WERI-Rb-1 (cell line): ENCODE measurements at regions not wholly inside any gene's neighbourhood (a gene's known extent, or its start where the extent isn't known, plus 50 kb on each side); places are given as distances from the start of the nearest gene placed in this dataset.

Experiments
- DNase-seq: peaks from one replicate; pipeline ENCODE4 v3.0.0-alpha.2; 2020
- H3K27ac ChIP-seq: fragments of 250-450 bp; sonication (Bioruptor Pico); 2 replicates; pipeline ENCODE4 v1.5.1; 2020; ENCODE audit warnings: mild to moderate bottlenecking, moderate library complexity
- H3K27me3 ChIP-seq: fragments of 250-450 bp; sonication (Bioruptor Pico); 2 replicates; pipeline ENCODE4 v1.5.1; 2021; ENCODE audit warnings: mild to moderate bottlenecking, low read depth, moderate library complexity; ENCODE audit not compliant: insufficient read depth, severe bottlenecking
- H3K36me3 ChIP-seq: fragments of 250-450 bp; sonication (Bioruptor Pico); 2 replicates; pipeline ENCODE4 v1.5.1; 2020; ENCODE audit warnings: mild to moderate bottlenecking, moderate library complexity
- H3K4me3 ChIP-seq: 2 replicates; pipeline ENCODE4 v1.5.1; 2011; ENCODE audit warnings: low read depth, mild to moderate bottlenecking, control low read depth, low read length
- H3K9me3 ChIP-seq: fragments of 250-450 bp; sonication (Bioruptor Pico); 2 replicates; pipeline ENCODE4 v1.5.1; 2021; ENCODE audit warnings: mild to moderate bottlenecking, moderate library complexity; ENCODE audit not compliant: severe bottlenecking
- TF ChIP-seq, protein P1 (sequence below): IDR thresholded peaks from 2 replicates; pipeline ENCODE4 v1.5.1; 2011; ENCODE audit warnings: low read depth, mild to moderate bottlenecking, control low read depth, inconsistent platforms, low read length

DNA sequence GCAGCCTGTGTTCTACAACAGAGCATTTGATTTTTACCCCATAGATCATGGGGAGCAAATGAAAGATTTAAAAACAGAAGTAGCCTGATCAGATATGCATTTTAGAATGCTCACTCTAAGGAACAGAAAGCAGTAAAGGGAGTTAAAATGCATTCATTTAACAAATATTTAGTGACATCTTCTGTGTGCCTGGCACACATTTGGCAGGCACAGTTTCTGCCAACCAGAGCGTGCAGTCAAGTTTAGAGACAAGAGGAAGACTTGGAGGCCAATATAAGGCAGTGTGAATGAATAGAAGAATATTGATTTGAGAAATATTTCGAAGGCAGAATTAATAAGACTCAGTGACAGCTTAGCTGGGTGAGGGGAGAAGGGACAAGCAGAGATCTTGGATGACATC, 210.1 kb downstream of the KDR start:
- H3K27ac ChIP-seq, result no peak overlapping the region
- no peak for DNase-seq

DNA sequence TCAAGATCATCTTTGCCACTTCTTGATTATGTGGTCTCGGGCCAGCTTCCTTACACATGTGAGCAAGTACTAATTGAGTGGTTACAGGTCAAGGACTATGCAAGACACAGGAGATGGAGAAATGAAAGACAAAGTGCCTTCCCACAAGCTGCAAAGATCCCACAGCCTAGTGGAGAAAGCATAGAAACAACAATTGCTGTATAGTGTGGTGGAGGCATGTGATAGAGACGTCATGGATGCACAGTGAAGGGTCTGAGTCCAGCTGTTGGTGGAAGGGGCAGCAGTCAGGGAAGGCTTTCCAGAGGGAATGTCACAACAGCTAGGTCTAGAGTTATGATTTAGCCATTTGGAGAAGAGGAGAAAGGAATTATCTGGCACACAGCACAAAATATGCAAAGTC, 210.6 kb downstream of the KDR start:
- DNase-seq, result no peak
- no peaks in the 10 kb centered on the region for H3K36me3 ChIP-seq
- H3K4me3 ChIP-seq, result no peak overlapping the region
- peaks cover 17% of the 10 kb centered on the region for H3K27me3 ChIP-seq
- H3K27ac ChIP-seq, result no peak overlapping the region
- H3K9me3 ChIP-seq, result no peaks in the 10 kb centered on the region
- TF ChIP-seq, protein P1, sequence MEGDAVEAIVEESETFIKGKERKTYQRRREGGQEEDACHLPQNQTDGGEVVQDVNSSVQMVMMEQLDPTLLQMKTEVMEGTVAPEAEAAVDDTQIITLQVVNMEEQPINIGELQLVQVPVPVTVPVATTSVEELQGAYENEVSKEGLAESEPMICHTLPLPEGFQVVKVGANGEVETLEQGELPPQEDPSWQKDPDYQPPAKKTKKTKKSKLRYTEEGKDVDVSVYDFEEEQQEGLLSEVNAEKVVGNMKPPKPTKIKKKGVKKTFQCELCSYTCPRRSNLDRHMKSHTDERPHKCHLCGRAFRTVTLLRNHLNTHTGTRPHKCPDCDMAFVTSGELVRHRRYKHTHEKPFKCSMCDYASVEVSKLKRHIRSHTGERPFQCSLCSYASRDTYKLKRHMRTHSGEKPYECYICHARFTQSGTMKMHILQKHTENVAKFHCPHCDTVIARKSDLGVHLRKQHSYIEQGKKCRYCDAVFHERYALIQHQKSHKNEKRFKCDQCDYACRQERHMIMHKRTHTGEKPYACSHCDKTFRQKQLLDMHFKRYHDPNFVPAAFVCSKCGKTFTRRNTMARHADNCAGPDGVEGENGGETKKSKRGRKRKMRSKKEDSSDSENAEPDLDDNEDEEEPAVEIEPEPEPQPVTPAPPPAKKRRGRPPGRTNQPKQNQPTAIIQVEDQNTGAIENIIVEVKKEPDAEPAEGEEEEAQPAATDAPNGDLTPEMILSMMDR, result no peak

More for the DNA sequence above, 210.1 kb downstream of the KDR start:
- Histone ChIP-seq H3K36me3 (no peaks in the 10 kb centered on the region), H3K4me3 (no peak overlapping the region), H3K27me3 (peaks cover 17% of the 10 kb centered on the region), H3K9me3 (no peaks in the 10 kb centered on the region)
- TF ChIP-seq, protein P1, result no peak

DNA sequence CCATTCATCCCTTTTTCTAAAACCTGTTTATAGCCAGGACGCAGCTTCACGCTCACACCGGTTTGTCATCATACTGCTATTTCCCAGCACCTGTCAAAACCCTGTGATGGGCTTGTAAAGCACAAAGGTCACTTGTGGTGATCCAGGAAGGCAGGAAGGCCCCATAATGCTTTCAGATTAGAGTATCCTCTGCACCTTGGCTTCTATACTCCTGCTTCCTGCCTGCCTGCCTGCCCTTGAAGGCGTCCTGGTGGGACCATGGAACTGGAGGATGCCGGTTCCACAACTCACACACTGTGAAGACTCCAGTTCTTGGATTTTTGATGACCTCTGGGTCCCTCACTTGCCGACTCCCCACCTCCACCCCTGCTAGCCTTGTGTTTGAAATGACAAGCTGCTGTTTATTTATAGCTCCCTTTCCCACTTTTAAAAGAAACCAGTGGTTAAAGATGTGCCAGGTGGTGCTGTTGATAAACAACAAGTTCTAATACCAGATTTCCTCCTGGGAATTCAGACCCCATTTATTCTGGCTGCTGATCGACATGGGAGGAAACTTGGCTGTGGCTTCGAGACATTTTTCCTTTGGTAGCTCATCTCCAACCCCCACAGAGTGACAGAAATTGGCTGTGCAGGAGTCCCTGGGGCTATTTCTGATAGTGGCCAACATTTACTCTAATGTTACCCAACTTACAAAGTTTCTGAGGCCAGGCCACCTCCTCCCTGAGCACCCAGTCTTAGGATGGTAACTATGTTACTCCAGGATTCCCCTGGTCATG, 211.5 kb downstream of the KDR start:
- H3K27ac ChIP-seq, result no peak overlapping the region
- peaks cover 21% of the 10 kb centered on the region for H3K27me3 ChIP-seq
- H3K4me3 ChIP-seq, result no peak overlapping the region
- DNase-seq, result no peak
- TF ChIP-seq, protein P1, result no peak
- no peaks in the 10 kb centered on the region for H3K36me3 ChIP-seq
- H3K9me3 ChIP-seq, result no peaks in the 10 kb centered on the region

DNA sequence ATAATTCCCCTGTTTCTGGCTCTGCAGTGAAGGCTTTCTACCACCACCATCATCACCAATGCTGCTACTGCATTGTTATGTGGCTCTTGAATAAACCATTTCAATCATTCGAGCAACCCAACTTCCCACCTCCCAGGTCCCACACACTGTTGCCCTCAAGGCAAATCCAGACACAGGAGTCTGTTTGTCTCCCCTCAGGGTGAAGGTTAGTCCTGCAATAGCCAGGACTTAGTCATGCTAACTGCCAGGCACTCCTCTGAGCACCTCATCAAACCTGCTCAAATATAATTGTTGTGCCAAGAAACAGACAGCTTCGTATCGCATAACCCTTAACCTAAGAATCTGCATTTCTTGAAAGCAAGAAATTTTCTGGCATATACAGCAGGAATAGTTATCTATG, 213.2 kb downstream of the KDR start:
- Histone ChIP-seq H3K4me3 (no peak overlapping the region), H3K27me3 (peaks cover 21% of the 10 kb centered on the region), H3K9me3 (no peaks in the 10 kb centered on the region), H3K27ac (no peak overlapping the region), H3K36me3 (no peaks in the 10 kb centered on the region)
- TF ChIP-seq, protein P1, result no peak
- DNase-seq, result no peak

DNA sequence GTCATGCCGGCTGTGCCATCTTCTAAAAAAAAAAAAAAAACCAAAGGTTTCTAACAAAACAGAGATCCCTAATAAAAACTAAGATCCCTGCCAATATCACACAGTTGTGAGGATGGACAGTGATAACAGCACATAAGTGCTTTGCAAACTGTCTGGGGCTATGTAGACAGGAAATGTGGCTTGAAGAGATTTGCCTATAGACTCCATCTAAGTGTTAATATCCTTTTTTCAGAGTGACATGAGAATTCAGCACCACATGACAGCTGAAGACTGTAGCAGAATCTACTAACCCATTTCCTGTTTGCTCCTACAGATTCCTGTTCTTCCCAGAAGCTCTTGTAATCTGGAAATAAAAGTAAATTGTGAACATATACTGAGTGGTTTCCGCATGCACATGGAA, 215.4 kb downstream of the KDR start:
- Histone ChIP-seq H3K27me3 (peaks cover 21% of the 10 kb centered on the region), H3K9me3 (no peaks in the 10 kb centered on the region), H3K4me3 (no peak overlapping the region), H3K36me3 (no peaks in the 10 kb centered on the region), H3K27ac (no peak overlapping the region)
- TF ChIP-seq, protein P1, result no peak
- DNase-seq, result no peak

DNA sequence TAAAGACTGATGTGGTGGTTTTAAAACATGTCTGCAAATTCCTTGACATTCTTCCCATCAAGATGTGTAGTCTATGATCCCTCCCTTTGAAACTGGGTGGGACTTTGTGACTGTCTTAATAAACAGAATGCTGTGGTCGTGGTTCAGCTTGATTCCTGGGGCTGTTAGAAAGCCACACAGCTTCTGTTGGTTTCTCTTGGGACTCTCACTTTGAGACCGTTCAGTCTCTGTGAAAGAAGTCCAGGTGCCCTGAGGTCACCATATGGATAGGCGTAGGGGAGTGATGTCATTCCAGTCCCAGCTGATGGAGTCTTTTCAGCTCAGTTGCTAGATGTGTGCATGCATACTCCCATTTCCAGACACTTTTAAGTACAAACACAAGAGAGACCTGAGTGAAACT, 216.6 kb downstream of the KDR start:
- no peaks in the 10 kb centered on the region for H3K36me3 ChIP-seq
- peaks cover 18% of the 10 kb centered on the region for H3K27me3 ChIP-seq
- TF ChIP-seq, protein P1, result no peak
- no peaks in the 10 kb centered on the region for H3K9me3 ChIP-seq
- H3K4me3 ChIP-seq, result no peak overlapping the region
- no peak for DNase-seq
- H3K27ac ChIP-seq, result no peak overlapping the region
